ENCODE measurements at regions not wholly inside any gene's neighbourhood (a gene's known extent, or its start where the extent isn't known, plus 50 kb on each side); places are given as distances from the start of the nearest gene placed in this dataset.

GRCh38 chr16:50428116-50428515 is 59.3 kb upstream of the BRD7 start:
- H3K4me3 Mint-ChIP-seq, result no peak overlapping the region
- peaks cover 1% of the 10 kb centered on the region for H3K36me3 Mint-ChIP-seq
- no peak overlapping the region for H3K27ac Mint-ChIP-seq
- H3K9me3 Mint-ChIP-seq, result peaks cover 0 to 8% (median 3%) of the 10 kb centered on the region in 3 donors
- no peaks in the 10 kb centered on the region for H3K4me1 Mint-ChIP-seq
- H3K27me3 Mint-ChIP-seq, result peaks cover 17% of the 10 kb centered on the region

- H3K4me3 Mint-ChIP-seq, result no peak overlapping the region
- H3K36me3 Mint-ChIP-seq, result no peaks in the 10 kb centered on the region
- H3K27ac Mint-ChIP-seq, result no peak overlapping the region
- peaks cover 9% of the 10 kb centered on the region for H3K27me3 Mint-ChIP-seq
- H3K4me1 Mint-ChIP-seq, result no peaks in the 10 kb centered on the region
- peaks cover 0 to 10% (median 3%) of the 10 kb centered on the region in 3 donors for H3K9me3 Mint-ChIP-seq
Observed at GRCh38 chr16:50427107-50427506, 58.3 kb upstream of the BRD7 start.

- H3K4me3 Mint-ChIP-seq, result no peak overlapping the region
- H3K9me3 Mint-ChIP-seq, result peaks cover 0 to 10% (median 3%) of the 10 kb centered on the region in 3 donors
Observed at GRCh38 chr16:50425648-50426047, 56.9 kb upstream of the BRD7 start.

GRCh38 chr16:50425044-50425443 is 56.3 kb upstream of the BRD7 start:
- Mint-ChIP-seq H3K9me3 (peaks cover 2 to 12% (median 7%) of the 10 kb centered on the region in 3 donors), H3K4me3 (no peak overlapping the region), H3K36me3 (peaks cover 2% of the 10 kb centered on the region)

More at GRCh38 chr16:50425648-50426047, 56.9 kb upstream of the BRD7 start:
- Mint-ChIP-seq H3K4me1 (no peaks in the 10 kb centered on the region), H3K36me3 (peaks cover 2% of the 10 kb centered on the region), H3K27me3 (peaks cover 10% of the 10 kb centered on the region), H3K27ac (peak overlapping the region in 1 of 3 donors; percentile 90)

GRCh38 chr16:50422926-50423325 is 54.1 kb upstream of the BRD7 start:
- no peaks in the 10 kb centered on the region for H3K4me1 Mint-ChIP-seq
- H3K9me3 Mint-ChIP-seq, result peaks cover 6 to 31% (median 19%) of the 10 kb centered on the region in 3 donors
- no peak overlapping the region for H3K4me3 Mint-ChIP-seq
- peaks cover 2% of the 10 kb centered on the region for H3K36me3 Mint-ChIP-seq
- H3K27me3 Mint-ChIP-seq, result peaks cover 10% of the 10 kb centered on the region
- H3K27ac Mint-ChIP-seq, result peak overlapping the region in 1 of 3 donors; percentile 37

More at GRCh38 chr16:50425044-50425443, 56.3 kb upstream of the BRD7 start:
- Mint-ChIP-seq H3K4me1 (no peaks in the 10 kb centered on the region), H3K27me3 (peaks cover 10% of the 10 kb centered on the region), H3K27ac (peak overlapping the region in 1 of 3 donors; percentile 90)

- H3K27ac Mint-ChIP-seq, result no peak overlapping the region
- peaks cover 5% of the 10 kb centered on the region for H3K27me3 Mint-ChIP-seq
- H3K9me3 Mint-ChIP-seq, result peaks cover 13 to 48% (median 33%) of the 10 kb centered on the region in 3 donors
- no peaks in the 10 kb centered on the region for H3K4me1 Mint-ChIP-seq
- no peak overlapping the region for H3K4me3 Mint-ChIP-seq
- peaks cover 2% of the 10 kb centered on the region for H3K36me3 Mint-ChIP-seq
Observed at GRCh38 chr16:50419116-50419515, 50.3 kb upstream of the BRD7 start.
